ENCODE measurements at regions not wholly inside any gene's neighbourhood (a gene's known extent, or its start where the extent isn't known, plus 50 kb on each side); places are given as distances from the start of the nearest gene placed in this dataset.

DNA sequence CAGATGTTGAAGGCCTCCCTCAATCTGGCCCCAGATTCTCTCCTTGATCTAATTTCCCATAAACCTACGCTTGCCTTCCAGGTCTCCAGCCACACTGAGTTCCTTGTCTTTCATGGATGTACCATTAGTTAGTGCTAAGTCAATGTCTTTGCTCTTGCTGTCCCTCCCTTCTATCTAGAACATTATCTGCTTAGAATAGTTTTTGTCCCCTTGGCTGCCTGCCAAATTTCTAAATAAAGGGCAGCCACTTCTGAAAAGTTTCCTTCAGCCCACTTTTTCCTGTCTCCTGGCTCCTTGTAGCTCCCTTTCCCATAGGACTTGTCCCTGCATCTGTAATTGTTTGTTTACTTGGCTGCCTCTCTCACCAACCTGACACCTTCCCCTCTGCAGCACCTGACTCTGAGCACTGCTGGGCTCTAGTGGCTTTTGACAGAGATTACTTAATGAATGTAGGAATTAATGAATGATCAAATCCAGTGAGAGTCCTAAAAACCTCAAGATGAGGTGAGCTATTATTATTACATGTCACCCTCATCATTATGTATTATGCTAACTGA lies 58.3 kb downstream of the CXCL12 start:
- DNase-seq = no peak

- DNase-seq = no peak
Measured at GRCh38 chr10:44325596-44326307, 59.1 kb downstream of the CXCL12 start.

DNA sequence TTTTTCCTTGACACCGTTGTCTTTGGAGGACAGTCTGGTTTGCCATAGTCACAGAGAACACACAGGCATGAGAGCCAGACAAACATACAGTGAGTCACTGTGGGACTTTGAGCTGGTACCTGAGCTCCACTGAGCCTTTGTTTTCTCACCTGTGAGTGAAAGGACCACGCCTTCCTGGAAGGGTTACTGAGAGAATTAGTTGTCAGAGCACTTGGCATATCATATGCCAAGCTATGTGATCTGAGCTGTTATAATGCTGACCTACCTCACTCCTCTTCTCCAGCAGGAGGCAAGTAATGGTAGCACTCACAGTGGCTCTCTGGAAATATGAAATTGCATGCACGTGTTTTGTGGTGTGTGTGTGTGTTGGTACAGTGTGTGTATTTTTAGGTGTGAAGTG lies 59.7 kb downstream of the CXCL12 start:
- DNase-seq = no peak

GRCh38 chr10:44323838-44324237 lies 61.1 kb downstream of the CXCL12 start:
- no peak for DNase-seq

DNA sequence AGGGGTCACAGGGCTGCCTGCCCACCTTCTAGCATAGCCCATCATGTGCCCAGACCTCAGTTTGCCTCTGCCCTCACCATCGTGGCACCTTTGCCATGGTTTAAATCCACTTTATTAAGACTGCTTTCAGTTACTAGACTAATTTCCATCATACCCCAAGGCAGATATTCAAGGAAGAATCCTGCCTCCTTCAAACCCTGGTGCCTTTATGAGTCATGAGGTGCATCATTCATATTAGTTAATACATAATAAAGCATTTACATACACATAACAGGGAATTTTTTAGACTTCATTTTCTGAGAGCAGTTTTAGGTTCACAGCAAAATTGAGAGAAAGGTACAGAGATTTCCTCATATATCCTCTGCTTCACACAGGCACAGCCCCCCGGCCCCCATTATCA lies 62.8 kb downstream of the CXCL12 start:
- DNase-seq = no peak

DNA sequence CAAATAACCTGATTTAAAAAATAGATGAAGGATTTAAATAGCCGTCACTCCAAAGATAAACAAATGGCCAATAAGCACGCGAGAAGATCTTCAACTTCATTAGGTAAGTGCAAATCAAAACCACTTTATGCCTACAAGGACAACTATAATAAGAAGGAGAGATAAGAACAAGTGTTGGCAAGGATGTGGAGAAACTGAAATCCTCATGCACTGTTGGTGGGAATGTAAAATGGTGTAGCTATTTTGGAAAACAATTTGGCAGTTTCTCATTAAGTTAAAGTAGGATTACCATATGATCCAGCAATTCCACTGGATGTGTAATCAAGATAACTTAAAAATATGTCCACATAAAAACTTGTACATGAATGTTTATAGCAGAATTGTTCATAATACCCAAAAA lies 64.1 kb downstream of the CXCL12 start:
- DNase-seq = no peak

DNA sequence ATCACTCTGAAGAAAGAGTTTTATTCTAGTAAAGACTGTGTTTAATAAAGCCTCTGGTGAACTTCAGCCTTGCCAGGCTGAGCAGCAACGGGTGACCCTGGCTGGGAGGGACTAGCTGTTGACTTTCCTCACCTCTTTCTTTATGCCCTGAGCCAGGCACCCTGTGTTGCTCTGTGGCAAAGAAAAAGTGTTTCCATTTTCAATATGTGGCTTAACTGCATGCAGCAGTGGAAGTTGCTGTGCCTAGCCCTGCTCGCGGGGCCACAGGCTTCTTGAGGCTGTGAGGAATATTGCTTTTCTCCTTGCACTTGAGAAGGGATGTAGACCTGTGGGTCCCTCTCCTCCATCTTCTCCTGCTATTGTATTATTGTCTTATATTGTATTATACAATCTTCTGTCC lies 67.0 kb downstream of the CXCL12 start:
- DNase-seq = no peak

GRCh38 chr10:44316922-44317215 lies 68.0 kb downstream of the CXCL12 start:
- no peak for DNase-seq

DNA sequence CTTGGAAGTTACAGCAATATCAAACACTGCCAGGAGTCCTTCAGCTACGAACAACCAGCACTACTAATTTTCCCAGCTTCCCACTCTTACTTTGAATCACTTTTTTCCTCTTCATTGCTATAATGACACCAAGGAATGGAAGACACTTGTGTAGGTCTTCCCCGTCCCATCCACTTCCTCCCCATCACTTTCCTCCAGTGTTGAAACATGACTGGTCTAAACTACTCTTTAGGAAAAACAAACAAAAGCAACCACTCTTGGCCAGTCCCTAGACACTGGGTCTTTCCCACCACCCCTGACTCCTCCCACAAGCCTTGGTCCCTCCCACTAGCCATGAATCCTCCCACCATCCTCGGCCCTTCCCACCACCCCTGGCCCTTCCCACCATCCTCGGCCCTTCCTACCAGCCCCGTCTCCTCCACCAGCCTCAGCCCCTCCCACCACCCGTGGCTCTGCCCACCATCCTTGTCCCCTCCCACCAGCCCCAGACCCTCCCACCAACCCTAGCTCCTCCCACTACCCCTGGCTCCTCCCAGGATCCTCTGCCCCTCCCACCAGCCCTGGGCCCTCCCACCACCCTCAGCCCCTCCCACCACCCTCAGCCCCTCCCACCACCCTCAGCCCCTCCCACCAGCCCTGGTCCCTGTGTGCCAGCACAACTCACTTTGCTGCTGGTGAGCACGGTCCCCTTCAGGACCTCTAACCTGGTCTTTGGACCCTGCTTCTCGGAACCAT lies 68.5 kb downstream of the CXCL12 start:
- DNase-seq = no peak

GRCh38 chr10:44314802-44315460 lies 70.0 kb downstream of the CXCL12 start:
- no peak for DNase-seq

- DNase-seq = no peak
Measured at GRCh38 chr10:44313761-44314165, 71.1 kb downstream of the CXCL12 start.

DNA sequence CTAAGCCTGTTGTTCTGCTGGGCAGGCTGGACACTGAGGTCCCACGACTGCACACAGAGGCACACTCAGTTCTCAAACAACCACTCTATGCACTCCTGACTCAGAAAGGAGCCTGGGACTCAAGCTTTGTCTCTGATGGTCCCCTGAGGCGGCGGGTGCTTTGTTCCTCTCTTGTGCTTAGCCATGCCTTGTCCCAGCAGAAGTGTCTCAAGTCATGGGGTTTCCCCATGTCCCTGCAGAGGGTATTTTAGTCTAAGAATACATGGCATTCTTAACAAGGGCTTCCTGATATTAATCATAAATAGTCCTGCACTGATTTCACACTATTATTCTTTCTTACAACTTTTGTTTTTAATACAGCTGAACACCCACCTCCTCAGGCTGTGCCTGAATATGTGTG lies 72.5 kb downstream of the CXCL12 start:
- DNase-seq = no peak

DNA sequence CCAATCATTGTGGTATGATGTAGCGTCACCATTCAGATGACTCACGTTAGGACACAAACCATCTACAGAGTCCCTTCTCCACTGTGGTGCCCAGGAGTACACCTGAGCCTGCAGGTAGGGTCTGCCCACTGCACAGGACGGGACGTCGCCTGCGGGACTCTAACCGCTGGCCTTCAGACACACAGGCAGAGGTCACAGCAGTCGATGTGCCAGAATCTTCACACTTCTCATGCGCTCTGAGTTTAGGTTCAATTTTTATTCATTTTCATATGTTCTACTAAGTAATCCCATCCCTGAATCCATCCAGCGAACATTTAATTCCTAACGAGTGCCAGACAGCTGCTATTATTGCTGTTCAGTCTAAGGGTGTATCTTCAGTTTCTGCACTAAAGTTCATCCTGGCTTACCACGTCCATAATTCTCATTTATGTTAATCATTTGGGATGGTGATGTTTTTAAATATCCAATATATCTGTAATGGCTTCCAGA lies 73.3 kb downstream of the CXCL12 start:
- no peak for DNase-seq

DNA sequence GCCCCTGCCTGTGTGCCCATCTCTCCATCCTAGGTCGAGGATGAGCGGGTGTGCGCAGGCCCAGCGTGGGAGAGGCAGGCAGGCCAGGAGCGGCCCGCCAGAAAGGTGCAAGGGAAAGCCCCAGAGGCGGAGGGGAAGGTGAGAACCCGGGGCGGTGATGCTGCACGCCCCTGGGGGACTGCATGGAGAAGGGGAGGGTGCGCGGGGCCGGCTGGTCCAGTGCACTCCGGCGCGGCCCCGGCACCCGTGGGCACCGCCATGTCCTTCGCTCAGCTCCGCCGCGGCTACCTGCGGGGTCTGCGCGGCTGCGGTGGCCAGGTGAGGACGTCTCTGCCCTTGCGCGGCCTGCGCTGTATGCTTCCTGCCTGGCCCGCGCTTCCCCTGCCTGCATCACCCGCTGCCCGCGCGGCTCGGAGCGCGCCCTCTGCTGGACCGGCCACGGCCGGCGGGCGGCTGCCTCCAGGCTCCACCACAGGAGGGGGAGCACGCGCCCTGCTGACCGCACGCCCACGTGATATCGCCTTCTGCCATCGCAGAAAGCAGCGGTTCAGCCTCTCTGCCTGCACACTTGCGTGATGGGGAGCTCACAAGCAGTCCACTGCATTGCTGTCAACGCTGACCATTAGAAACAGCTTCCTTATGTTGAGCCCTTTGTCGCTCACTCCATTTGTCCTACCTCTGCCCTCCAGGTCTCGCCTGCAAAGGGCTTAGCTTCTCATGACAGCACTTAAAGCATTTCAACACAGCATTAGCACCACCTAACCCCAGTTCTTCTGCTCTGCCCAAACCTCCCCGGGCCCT lies 73.9 kb downstream of the CXCL12 start:
- DNase-seq = peak; percentile 49

- no peak for DNase-seq
Measured at GRCh38 chr10:44309939-44310761, 74.7 kb downstream of the CXCL12 start.

GRCh38 chr10:44309361-44309760 lies 75.5 kb downstream of the CXCL12 start:
- DNase-seq = no peak

DNA sequence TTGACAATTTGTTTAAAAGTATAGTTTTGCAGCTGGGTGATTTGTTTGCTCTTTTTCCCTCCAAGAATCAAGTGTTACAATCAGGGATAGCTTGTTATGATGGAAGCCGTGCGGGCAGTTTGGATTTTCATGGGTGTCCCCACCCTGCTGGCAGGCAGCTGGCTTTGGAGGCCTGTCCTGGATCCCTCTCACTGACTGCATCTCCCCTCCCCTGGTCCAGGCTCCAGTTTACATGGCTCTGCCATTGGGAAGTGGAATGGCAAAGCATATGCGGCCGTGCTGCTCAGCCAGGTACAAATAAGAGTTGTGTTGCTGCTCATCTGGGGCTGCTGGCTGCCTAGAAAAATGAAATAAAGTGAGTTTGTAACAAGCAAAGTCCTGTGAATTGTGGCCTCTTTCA lies 76.0 kb downstream of the CXCL12 start:
- no peak for DNase-seq

DNA sequence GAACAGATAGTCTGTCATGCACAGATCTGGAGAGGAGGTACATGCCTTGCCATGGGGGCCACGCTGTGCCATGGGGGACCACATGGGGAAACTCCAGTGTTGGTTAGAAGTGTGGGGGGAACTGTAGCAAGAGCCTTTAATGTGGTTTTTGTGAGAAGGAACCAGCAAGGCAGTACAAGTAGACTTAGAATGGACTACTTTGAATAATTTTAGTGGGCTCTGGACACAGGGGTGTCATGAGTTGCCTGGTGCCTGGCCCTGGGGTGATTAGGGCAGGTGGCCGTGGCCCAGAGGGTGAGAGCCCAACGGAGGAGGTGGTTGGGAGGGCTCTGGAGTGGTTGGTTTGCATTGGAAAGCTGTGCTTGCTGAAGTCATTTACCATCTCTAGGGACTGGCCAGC lies 77.2 kb downstream of the CXCL12 start:
- DNase-seq = no peak

DNA sequence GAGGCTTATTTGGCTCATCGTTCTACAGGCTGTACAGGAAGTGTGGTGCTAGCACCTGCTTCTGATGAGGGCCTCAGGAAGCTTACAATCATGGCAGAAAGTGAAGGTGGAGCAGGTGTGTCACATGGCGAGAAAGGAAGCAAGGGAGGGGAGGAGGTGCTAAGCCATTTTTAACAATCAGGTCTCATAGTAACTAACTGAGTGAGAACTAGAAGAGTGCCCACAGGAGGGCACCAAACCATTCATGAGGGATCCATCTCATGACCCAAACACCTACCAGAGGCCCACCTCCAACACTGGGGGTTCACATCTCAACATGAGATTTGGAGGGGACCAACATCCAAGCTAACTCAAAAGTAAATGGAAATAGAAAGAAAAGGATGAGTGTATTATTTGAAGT lies 78.1 kb downstream of the CXCL12 start:
- no peak for DNase-seq

- DNase-seq = no peak
Measured at GRCh38 chr10:44306147-44306710, 78.7 kb downstream of the CXCL12 start.

GRCh38 chr10:44301781-44302355 lies 83.0 kb downstream of the CXCL12 start:
- no peak for DNase-seq

Data from activated CD8-positive, alpha-beta memory T cell treated with anti-CD3 and anti-CD28 coated beads, Interleukin-2, amount 50 U/mL, for 4 hours (primary cell).